Stimulated activated CD4-positive, alpha-beta T cell treated with anti-CD3 and anti-CD28 coated beads, TNF-alpha, amount 100 ng/mL, for 4 hours (primary cell): ENCODE measurements at regions not wholly inside any gene's neighbourhood (a gene's known extent, or its start where the extent isn't known, plus 50 kb on each side); places are given as distances from the start of the nearest gene placed in this dataset.

Experiments used
- DNase-seq, 3 experiments: peaks; one replicate each; pipeline ENCODE4 v3.0.0-alpha.2; 2020; ENCODE audit warnings: low read depth in 3 of 3

DNA sequence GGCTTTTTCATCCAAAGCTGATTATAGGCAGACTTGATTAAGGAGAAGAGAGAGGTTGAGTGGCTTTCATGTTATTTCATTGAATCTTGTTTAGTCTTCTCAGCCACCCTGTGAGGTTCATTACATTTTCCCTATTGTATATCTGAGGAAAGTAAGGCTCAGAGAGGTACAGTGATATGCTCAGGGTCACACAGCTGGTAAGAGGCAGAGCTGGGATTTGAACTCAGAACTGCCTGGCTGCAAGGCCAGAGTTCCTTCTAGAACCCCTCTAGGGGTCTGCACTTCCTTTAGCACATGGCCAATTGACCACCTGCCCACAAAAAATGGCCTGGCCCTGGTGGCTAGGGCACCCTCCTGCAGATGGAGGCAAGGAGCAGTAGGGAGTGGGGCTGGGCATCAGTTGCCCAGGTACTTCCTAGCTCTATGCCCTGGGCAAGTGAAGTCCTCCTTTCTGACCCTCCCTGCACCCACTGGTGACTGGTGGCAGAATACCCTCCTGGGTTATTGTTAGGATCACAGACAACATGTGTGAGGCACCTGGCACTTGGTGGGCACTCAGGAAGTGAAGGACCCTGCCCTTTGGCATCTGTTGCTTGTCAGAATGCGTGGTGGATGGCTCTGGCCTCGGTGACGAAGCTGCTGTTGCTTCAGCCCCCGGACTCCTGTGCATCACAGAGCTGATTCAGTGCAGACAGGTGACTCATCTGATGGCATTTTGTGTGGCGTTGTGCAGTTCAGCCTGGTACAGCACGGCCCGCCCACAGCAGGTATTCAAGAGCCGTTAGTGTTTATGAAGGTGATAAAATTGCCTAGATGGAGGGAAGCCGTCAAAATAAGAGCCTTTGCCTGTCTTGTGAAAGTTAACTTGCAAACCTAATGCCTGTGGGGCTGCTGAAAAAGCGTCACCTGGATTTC lies 115.8 kb downstream of the SLC25A47 start:
- peak; percentile 18 to 48 (median 23) for DNase-seq

DNA sequence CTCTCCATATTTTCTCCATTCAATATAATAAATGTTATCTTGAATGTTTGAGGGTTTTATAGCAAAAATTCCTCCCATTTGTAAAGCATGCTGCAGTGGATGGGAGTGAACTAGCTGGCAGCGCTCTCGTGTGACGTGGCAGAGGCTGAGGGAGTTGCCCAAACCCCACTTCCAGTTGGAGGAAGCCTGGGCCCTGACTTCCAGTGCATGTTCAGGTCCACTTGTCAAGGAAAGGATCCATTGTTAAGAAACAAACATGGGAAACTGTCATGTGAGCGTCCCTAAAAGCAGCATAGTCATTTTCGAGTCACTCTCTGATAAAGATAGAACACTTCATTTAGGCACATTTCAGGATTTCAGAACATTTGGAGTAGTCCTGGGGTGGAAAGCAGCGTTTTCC lies 116.6 kb downstream of the SLC25A47 start:
- no peak for DNase-seq

DNA sequence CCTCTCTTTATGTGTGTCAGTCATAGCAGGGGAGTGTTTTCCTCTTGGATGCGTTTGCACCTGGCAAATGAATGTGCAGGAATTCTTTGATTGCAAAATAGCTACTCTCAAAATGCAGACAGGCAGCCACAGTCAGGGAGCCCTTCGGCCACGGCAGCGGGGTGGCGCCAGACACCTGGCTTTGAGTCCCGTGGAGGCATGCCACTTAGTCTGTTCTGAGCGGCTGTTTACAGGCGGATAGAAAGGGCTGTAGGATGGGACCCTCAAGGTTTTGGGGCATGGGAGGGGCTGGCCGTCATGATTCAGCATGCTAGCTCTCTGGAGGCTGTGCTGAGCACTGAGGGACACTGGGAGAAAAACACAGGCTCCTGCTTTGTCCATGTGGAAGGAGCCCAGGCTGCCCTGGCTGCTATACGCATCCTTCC lies 117.1 kb downstream of the SLC25A47 start:
- DNase-seq = peak in 2 of 3 experiments; percentile 9 to 16

DNA sequence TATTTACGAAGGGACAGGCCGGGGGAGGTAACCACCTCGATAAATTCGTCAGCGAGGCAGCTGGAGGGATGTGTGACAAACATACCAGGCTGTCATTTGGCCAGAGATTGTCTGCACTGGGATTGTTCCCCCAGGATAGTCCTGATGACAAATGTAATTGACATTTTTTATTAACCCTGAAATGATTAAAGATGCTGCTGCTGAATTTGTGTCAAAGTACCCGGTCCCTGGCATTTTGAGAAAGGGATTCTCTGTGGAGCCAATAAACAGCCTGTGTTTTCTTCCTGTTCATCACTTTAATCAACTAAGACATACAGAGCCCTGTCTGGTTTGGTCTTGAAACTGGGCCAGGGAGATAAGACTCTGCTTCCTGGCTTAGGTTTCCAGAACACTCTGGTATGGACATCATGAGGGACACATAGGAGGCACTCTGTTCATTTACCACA lies 117.6 kb downstream of the SLC25A47 start:
- DNase-seq = no peak

DNA sequence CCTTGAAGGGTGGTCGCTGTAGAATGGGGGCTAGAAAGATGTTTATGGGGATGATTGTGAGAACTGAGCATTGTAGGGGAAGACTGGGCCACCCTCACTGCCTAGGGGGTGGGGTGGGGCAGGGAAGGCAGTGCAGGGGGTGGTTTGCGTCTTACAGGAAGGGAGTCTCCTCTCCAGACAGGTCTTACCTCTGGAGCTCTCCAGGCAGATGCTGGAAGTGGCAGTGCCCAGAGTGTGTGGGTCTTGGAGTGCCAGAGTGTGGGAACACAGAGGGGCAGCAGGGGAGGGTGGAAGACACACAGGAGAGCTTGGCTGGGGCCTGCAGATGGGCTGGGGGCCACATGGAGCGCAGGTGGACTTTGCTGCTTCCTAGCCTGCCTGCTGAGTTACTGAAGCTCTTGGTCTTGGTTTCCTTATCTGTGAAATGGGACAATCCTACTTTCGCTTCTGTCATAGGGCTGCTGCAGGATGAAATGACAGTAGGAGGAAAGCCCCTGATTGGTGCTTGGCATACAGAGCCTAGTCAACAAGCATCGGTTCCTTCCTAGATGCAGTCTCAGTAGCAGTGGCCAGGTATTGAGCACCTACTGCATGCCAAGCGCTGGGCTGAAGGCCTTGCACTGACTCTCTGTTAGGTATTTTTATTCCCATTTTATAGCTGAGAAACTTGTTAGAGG lies 118.3 kb downstream of the SLC25A47 start:
- no peak for DNase-seq

DNA sequence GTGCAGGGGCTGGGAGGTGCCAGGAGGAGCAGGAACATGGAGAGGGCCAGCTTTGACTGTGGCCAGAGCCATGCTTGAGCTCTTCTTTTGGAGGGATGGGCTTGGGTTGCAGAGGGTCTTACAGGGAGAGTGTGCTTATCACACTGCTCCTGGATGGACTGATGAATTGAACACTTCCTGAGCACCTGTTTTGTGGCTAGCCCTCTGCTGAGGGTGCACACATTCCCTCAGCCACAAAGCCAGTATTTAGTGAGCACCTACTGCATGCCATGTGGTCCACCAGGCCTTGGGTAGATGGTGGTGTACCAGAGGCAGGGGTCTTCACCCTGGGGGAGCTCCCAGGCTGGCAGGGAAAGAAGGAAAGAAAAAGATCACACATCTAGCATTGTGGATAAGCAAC lies 118.9 kb downstream of the SLC25A47 start:
- DNase-seq = no peak

DNA sequence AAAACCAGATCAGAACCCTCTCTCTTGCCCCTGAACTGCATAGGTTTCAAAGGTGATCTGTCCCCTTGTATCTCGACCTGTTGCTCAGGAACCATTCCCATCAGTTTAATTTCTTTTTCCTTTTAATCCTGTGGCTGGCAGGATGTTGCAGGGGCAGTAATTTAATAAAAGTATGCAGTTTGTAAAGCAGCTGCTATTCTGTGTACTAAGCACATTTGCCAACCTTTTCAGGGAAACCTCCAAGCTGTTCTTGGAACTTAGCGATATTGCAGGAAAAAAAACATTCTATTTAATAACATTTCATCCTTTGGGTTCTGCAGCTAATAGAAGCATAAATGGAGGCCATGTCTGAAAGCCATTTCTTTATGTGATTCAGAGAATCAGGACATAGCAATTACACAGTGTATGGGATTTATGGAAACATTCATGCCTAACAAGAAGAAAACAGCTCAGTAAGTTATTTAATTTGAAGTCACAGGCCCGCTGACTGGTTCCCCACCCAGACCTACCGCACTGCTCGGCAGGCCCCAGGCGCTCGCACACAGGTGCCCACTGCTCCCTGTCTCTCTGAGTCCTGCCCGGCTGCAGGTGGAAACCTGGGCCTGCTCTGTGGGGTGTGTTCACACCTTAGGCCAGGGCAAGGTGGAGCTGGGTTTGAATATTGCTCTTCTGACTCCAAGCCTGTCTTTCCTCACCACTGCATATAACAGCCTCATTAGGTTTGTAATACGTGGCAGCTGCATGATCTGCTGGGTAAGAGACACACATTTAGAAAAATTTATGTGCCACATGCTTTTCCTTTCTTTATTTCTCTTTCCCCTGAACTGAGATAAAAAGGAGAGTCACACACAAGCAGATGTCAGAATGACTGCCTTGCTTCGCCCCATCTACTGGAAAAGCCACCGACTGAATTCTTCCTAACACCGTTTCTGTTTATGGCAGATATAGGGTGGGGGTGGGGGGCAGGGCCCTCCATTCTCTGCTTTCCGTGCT lies 119.7 kb downstream of the SLC25A47 start:
- DNase-seq = no peak

DNA sequence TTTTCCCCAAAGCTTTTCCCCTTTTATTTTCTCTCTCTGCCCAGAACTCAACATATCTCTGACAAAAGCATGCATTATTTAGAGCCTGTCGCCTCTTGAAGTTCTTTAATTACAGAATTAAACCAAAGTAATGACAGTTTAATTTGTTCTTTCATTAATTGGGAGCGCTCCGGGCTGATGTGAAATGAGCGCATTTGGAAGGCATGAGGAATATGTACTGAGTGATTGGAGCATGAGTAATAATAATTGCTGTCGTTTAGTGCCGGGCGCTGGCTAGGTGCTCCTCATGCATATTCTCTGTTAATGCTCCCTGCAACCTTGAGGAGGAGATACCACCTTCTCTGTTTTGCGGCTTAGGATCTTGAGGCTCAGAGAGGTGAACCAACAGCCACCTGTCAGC lies 120.5 kb downstream of the SLC25A47 start:
- DNase-seq = no peak

DNA sequence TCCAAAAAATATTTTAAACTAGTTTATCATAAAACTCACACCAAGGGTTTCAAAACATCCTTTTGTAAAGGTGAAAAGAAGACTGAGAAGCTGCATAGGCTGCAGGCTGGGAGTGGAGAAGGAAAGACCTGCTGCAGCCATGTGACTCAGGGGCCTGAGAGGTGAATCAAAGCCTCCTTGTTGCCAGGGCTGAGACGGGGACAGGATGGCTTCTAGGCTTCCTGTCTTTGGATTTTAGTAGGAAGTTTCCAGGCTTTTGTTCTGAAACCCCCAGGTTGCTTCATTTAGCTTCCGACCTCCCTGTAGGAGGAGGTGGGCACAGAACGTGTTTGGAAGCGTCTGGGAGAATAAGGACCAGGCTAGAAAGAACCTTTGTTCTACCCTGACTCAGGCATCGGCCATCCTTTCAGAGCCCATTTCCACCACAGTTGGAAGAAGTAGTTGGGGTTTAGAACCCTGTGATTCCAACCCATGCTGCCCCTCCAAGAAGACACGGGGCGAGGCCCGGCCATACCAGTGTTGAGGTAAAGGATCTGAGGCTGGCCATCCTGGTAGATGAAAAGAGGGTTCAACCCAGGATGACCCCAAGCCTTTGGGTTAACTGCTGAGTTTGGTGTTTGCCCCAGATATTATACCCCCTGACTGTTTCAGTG lies 122.4 kb downstream of the SLC25A47 start:
- DNase-seq = no peak

DNA sequence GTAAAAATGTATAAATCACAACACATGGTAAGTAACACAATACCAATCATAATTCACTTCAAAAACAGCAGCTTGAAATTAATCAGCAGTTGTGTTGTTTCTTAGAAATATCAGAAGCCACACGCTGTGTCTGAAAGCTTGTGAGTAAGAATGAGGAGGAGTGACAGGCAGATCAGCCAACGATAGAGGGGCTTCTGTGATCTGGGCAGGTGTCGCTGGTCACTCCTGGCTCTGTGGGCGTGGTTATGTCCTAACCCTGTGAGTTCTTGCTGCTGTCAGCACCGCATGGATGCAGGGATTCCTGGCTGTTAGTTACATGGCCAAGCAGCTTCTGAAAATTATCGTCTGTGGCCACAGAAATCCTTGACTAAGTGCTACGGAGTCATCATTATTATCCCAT lies 123.4 kb downstream of the SLC25A47 start:
- DNase-seq = no peak

DNA sequence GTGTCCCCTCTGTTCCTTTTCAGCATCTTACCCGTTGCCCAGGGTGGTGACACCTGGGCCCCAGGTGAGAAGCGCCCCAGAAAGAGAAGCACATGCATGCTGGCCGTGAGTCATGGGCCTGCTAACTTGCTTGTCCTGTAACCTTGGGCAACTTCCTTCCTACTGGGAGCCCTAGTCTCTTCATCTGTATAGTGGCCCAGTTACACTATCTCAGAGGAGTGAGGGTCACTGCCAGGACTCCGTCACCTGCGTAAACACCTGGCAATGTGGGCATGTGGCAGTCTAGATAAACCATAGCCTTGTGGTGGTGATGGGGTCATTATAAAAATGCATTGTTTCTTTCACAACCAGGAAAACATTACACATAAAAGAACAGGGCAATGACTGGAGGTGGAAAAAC lies 125.2 kb downstream of the SLC25A47 start:
- no peak for DNase-seq

DNA sequence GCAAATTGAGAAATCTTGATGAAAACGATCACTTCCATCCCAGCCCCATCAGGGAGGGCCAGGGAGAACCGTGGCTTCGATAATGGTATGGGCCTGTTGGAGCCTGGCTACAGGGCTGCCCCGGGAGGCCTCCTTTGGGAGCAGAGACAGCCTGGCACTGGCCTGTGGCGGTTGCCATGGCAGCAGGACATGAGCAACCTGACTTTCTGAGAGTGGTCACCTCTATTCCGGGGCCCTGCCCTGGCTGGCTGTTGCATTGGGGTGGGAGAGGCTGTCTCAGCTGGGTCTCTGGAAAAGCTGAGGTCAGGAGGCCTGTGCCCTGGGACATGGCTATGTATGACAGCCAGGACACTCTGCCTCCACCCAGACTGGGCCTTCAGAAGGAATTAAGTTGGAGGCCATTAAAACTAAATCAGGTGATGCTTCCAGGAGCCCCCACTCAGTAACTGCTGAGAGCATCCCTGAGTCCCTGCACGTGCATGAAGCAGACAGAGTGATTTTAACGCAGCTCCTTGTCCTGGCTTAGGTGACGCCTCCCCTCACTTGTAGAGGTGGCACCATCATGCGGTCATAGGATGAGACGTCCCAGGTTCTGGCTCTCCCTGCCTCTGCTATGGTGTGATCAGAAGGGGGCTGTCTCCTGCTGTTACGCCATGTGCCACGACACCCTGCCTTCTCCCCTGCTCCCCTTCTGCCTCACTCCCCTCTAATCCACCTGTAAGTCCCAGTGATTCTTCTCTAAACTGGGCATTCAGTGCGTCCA lies 126.3 kb downstream of the SLC25A47 start:
- DNase-seq = no peak

DNA sequence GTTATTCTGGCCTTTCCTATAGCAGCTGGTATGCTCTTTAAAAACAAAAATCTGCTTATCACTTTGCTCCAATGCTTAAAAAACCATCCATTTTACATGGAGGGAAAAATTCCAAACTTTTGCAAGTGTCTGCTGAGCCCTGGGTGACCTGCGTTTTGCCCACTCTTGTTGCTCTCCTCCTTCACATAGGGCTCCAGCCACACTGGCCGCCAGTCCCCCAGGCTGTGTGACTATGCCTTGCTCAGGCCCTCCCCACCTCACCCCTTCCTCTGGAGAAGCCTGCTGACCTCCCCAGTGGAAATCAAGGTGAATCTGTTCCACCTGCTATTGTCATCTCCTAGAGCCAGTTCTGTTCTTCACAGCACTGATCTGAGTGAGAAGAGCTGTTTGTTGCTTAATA lies 126.9 kb downstream of the SLC25A47 start:
- DNase-seq = no peak

DNA sequence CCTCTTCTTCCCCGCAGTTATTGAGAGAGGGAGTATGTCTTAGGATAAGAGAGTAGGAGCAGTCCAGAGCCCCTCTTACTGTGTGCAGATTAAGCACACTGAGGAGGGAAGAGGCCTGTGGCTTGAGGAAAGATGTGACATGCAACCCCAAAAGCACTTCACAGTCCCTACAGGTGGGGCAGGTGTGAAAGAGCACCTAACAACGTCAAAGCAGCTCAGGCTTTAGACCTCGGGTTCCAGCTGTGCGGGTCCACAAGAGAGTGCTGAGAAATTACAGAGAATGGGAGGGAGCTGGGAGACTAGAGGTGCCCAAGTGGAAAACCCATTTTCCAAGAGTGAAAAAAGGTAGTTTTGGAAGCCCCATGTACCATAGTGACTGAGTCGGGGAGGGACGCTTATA lies 127.6 kb downstream of the SLC25A47 start:
- DNase-seq = no peak

DNA sequence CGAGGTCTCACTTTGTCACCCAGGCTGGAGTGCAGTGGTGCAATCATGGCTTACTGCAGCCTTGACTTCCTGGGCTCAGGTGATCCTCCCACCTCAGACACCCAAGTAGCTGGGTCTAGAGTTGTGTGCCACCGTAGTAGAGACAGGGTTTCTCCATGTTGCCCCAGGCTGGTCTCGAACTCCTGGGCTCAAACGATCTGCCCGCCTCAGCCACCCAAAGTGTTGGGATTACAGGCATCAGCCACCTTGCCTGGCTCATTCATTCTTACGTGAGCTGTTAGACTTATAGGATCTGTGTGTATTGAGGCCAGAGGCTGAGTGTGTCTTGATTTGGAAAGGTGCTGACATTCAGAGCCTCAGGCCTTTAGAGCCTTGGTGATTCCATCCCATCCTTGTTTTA lies 128.1 kb downstream of the SLC25A47 start:
- DNase-seq = no peak

DNA sequence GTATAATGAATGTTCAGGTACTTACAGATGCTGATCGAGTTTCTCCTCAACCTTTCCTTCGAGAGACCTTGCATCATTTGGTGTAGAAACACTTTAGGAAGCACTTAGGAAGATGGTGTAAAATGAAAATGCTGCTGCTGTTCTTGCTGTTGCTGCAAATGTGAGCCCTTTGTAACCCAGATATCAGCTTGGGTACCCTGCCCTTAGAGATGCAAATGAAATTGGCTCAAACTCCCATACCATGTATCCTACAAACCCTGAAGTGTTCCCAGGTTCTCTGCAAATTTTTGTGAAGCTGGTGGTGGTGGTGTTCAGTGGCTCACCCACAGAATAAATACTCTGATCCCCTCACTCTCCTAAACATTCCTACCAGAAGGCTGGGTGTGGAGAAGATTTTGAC lies 130.8 kb downstream of the SLC25A47 start:
- no peak for DNase-seq

DNA sequence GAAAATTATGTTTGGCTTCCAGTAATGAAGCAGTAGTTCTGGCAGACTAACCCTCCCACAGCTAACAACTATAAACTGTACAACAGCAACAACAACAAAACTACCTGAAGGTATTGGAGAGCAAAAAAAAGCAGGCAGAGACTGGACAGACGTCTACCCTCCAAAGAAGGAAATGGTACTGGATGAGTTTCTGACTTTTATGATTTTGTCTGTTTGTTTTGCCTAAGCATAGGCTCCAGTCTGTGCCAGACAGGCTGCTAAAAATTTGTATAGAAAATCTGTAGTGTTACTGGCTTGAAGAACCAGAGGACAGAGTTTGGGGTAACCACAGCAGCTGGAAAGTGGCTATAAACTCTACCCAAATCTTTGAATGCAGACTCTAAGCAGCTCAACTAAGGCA lies 131.3 kb downstream of the SLC25A47 start:
- no peak for DNase-seq

DNA sequence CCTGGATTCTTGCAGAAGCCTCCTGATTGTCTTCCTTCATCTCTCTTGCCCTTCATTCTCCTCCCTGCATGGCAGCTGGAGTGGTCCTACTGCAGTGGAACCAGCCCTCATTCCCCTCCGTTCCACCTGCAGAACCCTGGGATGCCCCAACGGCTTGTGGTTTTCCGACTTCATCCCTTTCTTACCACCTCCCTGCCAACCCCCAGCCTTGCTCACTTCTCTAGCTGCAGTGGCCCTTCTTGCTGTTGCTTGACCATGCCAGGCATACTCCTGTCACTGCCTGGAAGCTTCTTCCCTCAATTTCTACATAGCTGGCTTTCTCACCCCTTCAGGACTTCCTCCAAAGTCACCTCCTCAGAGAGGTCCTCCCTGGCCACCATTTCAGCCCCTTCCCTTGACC lies 123.3 kb downstream of the BEGAIN start:
- no peak for DNase-seq

DNA sequence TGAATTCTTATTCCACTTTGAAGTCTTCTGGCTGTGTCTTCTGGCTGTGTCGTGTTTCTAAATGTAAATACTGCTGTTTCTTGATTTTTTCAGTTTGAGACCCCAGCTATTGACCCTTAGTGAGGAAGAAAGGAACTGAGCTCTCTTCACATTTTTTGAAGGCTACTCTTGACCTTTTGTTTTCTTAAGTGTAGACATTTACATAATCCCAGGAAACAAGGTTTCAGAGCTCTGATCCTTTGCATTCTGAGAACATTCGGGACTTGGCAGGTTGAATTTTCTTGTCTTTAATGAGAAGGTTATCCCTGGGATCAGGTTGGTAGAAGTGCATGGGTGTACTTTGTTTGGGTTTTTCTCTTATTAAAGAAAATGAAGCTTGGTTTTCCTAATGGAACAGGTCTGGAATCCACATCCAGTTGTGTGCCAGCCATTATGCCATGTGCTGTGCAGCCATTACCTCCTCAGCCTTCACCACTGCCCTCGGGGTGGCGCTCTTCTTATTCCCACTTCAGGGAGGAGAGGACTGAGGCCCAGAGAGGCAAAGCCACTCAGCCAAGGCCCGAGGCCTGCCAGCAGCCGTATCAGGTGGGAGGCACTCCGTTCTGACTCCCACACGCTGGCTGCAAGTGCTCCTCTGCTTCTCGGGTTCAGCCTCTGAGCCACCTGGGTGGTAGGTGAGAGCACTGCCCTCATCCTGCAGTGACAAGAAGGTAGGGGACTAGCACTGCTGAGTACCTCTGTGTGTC lies 120.9 kb downstream of the BEGAIN start:
- DNase-seq = no peak
